Stimulated activated CD8-positive, alpha-beta memory T cell treated with anti-CD3 and anti-CD28 coated beads, Interleukin-7, amount 100 ng/mL, for 24 hours (primary cell): ENCODE measurements at regions not wholly inside any gene's neighbourhood (a gene's known extent, or its start where the extent isn't known, plus 50 kb on each side); places are given as distances from the start of the nearest gene placed in this dataset.
"Not testable (repeated sequence)": the region's sequence is repeated elsewhere in the genome, so short reads cannot be mapped to it uniquely, and the experiment has no call there.

ENCODE experiments used
- DNase-seq: peaks from one replicate; pipeline ENCODE4 v3.0.0-alpha.2; 2020; ENCODE audit warnings: low read depth

GRCh38 chr21:35466681-35467080, 417.6 kb upstream of the RUNX1 start:
- DNase-seq: not testable (repeated sequence)

- DNase-seq: no peak
These were observed 416.6 kb upstream of the RUNX1 start for GRCh38 chr21:35465741-35466140.

GRCh38 chr21:35461700-35462099, 412.6 kb upstream of the RUNX1 start:
- no peak for DNase-seq

GRCh38 chr21:35460441-35460840, 411.3 kb upstream of the RUNX1 start:
- DNase-seq: no peak

- no peak for DNase-seq
These were observed 409.3 kb upstream of the RUNX1 start for GRCh38 chr21:35458405-35458804.

- no peak for DNase-seq
These were observed 408.1 kb upstream of the RUNX1 start for GRCh38 chr21:35457097-35457804.

GRCh38 chr21:35451276-35451675, 402.2 kb upstream of the RUNX1 start:
- no peak for DNase-seq

- no peak for DNase-seq
These were observed 401.7 kb upstream of the RUNX1 start for GRCh38 chr21:35450830-35451229.

- DNase-seq: no peak
These were observed 400.7 kb upstream of the RUNX1 start for GRCh38 chr21:35449846-35450245.

GRCh38 chr21:35448876-35449599, 399.9 kb upstream of the RUNX1 start:
- DNase-seq: no peak

- DNase-seq: no peak
These were observed 395.3 kb upstream of the RUNX1 start for GRCh38 chr21:35444391-35444790.

- no peak for DNase-seq
These were observed 392.9 kb upstream of the RUNX1 start for GRCh38 chr21:35441868-35442582.

- no peak for DNase-seq
These were observed 389.7 kb upstream of the RUNX1 start for GRCh38 chr21:35438643-35439404.

GRCh38 chr21:35437941-35438340, 388.8 kb upstream of the RUNX1 start:
- DNase-seq: no peak

GRCh38 chr21:35436899-35437298, 387.8 kb upstream of the RUNX1 start:
- DNase-seq: no peak

GRCh38 chr21:35432601-35433000, 383.5 kb upstream of the RUNX1 start:
- DNase-seq: not testable (repeated sequence)

- DNase-seq: no peak
These were observed 381.2 kb upstream of the RUNX1 start for GRCh38 chr21:35430260-35430659.

GRCh38 chr21:35428937-35429336, 379.8 kb upstream of the RUNX1 start:
- DNase-seq: no peak

GRCh38 chr21:35428489-35428888, 379.4 kb upstream of the RUNX1 start:
- DNase-seq: no peak

GRCh38 chr21:35428001-35428320, 378.9 kb upstream of the RUNX1 start:
- DNase-seq: no peak

GRCh38 chr21:35427320-35428000, 378.4 kb upstream of the RUNX1 start:
- DNase-seq: no peak

GRCh38 chr21:35426897-35427296, 377.8 kb upstream of the RUNX1 start:
- no peak for DNase-seq
